ENCODE measurements at regions not wholly inside any gene's neighbourhood (a gene's known extent, or its start where the extent isn't known, plus 50 kb on each side); places are given as distances from the start of the nearest gene placed in this dataset.
A peak's percentile ranks its signal among the peaks of the same experiment; 100 is the strongest.

GRCh38 chr6:159473475-159474263, 219.4 kb downstream of the SOD2 start:
- DNase-seq: no peak

GRCh38 chr6:159470397-159470796, 222.6 kb downstream of the SOD2 start:
- no peak for DNase-seq

DNA sequence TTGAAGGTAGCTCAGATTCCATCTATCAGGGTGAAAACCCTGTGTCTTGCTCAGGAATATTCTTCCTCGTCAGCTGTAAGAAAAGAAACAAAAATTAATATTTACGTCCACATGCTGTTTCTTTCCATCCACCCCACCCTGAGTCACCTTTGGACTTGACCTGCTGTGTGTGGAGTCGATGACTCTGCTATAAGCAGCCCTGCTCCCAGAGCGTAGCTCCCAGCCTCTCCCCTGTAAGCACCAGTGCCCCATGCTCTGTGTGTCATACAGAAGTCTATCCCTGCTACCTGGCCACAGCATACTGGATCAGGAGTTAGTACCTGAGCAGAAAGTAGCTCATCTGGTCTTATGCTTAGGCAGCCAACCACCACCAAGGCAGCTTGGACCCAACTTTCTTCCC, 223.6 kb downstream of the SOD2 start:
- DNase-seq: no peak

DNA sequence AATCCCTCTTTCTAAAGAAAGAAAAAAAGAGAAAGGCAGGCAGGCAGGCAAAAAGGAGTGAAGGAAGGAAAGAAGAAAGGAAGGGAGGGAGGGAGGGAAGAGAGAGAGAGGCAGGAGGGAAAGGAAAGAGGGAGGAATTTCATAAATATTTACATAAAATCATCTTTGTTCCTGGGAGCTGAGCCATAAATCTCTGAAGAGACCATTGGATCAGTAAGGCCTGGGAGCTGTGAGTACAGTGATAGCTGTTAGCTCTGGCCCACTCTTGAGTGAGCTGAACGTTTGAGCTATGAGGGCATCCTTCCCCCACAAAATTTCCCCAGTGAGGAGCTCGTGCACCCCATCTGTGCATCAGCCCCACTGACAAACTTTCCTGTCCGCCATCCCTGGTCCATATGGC, 224.0 kb downstream of the SOD2 start:
- DNase-seq: no peak

DNA sequence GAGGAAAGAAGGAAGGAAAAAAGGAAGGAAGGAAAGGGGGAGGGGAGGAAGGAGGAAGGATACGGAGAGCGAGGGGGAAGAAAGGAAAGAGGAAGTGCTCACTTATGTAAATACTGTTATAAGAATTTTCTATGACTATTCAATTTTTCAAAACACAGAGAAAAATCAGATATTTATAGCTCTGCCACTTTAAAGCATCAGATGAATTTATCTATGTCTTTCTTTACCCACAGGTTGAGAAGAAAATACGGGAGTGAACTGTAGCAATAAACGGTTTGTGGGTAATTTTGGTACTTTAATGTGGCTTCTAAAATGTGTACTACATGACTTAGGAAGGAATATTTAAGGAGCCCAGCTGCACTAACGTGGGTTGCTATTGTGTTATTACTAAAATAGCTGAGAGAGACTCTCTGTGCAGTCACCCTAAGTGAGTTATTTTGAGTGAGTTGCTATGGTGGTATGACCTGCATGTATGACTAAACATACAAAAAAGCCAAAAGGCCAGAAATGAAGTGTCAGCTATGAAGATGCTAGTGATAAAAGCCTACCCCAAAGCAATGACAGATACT, 225.5 kb downstream of the SOD2 start:
- no peak for DNase-seq

DNA sequence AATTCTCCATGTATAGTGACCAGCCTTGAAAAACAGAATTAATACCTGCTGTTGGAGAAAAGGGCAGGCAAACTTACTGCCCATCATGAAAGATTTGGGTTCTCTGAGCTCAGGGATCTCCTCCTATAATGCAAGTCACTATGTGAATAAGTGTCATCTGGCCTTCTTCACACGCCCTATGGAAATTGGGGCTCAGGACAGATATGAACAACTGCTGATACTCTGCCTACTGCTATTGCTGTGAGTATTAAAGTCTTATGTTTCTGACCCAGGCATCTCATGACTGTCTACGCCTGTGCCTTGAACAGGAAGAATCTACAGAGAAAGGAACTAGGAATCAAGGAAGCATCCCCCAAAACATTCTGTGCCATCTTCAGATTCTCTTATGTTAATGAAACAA, 226.1 kb downstream of the SOD2 start:
- no peak for DNase-seq

DNA sequence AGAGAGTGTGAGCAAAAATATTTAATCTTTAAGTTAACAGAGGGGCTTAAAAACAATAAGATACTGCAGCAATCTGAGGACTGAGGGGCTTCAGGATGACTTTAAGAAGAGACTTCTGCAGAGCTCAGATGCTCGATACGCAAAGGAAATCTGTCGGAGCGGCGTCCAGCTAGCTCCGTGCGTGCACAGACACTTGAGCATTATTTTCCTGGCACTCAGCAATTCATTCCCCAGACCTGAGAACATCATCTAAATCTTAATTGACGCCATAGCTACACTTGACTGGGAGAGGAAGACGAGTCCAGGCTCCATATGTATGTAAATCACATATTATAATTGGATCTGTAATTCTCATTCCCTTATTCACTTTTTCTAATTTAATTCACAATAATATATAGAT, 228.2 kb downstream of the SOD2 start:
- DNase-seq: no peak

DNA sequence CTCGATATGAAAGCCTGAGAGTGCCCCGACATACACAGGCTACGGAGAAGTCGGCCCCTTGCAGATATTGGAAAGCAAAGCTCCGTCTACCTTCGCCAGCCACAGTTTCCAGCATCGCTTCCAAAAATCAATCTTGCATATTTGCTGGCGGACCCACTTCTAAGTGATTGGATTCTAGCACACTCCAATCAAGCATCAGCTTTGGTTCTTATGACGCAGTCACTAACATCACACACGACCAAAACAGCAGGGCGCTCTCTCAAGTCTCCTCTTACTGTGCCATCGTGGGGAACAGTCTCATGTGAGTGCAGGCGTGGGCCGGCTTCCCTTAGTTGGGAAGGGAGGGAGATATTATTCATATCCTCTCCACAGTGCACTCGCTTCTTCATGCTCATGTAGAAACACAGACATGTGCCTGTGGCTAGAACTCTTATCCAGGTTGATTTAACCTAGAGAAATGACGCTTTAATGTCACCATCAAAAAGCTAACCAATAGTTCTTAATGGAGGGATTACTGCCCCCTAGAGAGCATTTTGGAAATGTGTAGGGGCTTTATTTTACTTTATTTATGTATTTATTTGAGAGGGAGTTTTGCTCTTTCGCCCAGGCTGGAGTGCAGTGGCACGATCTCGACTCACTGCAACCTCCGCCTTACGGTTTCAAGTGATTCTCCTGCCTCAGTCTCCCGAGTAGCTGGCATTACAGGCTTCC, 229.8 kb downstream of the SOD2 start:
- DNase-seq: peak; percentile 62

DNA sequence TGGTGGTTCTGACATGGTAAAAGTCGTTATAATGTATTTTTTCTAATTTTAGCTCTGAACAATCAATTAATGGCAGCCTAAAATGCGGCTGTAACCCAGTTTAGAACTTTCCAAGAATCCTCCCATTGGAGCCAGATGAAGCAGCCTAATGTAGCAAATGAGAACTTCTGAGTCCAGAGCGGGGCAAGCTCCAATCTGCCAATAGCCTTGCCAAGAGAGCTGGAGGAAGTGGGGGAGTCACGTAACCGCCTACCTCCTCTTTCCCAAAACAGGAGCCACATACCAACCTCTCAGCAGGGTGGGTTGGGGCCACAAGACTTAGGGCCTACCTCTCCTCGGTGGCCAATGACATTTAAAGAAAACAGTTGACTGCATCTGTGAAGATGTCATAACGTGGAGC, 230.6 kb downstream of the SOD2 start:
- no peak for DNase-seq

DNA sequence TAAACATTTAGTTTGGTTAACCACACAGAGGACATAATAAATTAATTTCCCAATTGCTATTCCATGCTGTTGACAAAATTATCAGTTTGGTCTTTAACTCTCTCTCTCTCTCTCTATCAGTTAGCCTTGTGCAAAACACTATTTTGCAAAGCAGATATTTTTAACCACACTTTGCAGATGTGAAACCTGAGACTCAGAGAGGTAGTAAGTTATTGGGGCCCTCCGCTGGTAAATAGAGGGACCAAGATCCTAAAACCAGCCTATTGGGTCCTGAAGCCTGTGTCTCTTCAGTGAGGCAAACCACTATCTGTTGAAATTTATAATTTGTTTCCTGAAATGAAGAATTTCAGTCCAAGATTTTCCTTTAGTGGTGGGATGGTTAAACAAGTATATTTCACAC, 231.0 kb downstream of the SOD2 start:
- no peak for DNase-seq

- peak; percentile 23 for DNase-seq
Observed at GRCh38 chr6:159461266-159461665, 231.8 kb downstream of the SOD2 start.

DNA sequence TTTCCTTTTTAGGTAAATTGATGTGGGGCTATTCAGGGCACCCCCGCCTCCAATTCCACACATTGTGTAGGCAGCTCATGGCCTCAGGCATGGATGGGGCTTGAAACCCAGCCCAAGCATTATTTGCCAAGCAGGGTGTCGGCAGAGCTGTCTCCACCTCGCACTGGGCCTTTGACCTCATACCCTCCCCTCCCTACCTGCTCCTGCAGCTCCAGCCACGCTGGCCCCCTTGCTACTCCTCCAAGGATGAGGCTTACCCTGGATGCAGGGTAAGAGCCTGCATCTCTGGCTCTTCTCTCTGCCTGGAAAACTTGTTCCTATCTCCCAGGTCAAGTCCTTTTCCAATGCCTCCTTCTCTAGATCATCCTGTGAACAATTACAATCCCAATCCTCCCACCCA, 232.6 kb downstream of the SOD2 start:
- no peak for DNase-seq

- DNase-seq: no peak
Observed at GRCh38 chr6:159456349-159456748, 236.7 kb downstream of the SOD2 start.

DNA sequence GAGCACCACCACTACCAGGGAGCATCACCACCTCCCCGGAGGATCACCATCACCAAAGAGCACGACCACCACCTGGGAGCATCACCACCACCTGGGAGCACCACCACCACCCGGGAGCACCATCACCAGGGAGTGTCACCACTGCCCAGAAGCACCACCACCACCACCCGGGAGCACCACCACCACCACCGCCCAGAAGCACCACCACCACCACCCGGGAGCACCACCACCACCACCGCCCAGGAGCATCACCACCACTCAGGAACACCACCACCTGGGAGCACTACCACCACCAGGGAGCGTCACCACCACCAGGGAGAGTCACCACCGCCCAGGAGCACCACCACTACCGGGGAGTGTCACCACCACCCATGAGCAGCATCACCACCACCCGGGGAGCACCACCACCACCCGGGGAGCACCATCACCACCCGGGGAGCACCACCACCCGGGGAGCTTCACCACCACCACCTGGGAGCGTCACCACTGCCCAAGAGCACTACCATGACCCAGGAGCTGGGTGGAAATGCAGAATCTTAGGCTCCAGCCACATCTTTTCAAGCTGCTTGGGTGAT, 237.3 kb downstream of the SOD2 start:
- DNase-seq: no peak

DNA sequence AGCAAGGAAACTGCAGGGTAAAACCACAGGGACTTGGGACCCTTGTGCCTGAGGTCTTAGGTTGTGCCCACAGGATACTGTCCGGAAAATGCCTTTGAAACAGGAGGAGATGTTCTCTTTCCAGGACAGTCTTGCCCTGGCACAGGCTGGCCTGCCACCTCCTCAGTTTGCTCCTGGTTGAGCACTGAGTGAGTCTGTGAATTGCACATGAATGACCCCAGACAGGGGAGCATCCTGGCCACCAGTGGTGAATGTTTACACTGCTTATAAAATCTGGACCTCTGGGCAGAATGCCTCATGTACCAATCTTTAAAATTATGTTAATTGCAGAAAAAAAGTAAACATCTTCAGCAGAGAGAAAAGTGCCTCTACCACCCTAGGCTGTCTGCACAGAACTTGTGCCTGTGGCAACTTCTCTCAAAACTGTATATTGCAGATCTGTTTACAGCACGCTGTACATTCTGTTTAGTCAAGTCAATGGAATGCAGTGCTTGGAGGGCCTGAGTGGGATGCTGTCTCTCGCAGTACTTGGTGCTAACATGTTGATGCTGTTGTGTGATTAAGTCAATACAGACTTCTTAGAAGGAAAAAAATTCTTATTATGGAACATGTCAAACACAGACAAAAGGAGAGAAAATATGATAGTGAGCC, 242.1 kb downstream of the SOD2 start:
- DNase-seq: peak; percentile 35

- DNase-seq: no peak
Observed at GRCh38 chr6:159446340-159446739, 246.7 kb downstream of the SOD2 start.

DNA sequence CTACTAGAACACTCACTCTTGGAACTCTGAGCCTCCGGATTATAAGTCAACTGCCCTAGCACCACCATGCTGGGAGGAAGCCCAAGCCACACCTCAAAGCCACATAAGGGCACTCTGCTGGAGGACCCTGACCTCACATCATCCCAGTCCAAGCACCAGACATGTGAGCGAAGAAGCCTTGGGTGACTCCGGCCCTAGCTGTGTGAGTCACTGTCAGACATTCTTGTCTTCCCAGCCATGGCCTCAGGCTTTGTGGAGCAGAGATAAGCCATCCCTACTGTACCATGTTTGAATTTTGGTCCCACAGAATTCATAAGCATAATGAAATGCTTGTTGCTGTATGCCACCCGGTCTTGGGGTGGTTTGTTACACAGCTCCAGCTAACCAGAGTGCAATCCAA, 247.7 kb downstream of the SOD2 start:
- no peak for DNase-seq

DNA sequence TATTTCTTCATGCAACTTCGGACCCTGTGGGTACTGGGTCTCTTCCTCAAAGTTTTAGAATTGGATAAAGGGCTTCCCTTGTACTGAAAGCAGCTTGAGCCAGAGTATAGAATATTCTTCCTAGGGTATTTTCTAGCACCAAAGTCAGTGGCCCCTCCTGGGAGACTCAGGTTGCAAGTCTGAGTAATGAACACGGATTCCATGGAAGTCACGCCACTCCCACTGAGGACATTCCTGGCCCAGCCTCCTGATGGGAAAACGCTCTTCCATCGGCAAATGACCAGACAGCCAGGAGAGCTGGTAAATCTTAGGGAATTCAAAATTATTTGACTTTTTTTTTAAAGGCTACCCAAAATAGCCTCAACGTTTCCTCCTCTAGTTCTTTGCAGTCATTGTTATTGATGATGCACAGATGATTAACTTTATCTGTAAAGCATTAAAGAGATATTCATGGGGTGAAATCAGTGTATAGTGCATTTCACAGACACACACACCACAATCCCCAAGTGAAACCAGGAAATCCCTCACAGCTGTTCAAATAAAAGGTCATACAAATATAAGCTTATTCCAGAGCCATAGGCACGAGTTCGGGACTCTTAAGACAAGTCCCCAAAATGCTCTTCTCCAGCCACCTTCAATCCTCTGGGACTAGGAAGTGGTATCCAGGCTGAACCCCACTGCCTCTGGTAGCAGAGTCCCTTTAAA, 248.8 kb downstream of the SOD2 start:
- peak; percentile 19 for DNase-seq

GRCh38 chr6:159443417-159443920, 249.6 kb downstream of the SOD2 start:
- no peak for DNase-seq

GRCh38 chr6:159441704-159441981, 251.4 kb downstream of the SOD2 start:
- no peak for DNase-seq

DNA sequence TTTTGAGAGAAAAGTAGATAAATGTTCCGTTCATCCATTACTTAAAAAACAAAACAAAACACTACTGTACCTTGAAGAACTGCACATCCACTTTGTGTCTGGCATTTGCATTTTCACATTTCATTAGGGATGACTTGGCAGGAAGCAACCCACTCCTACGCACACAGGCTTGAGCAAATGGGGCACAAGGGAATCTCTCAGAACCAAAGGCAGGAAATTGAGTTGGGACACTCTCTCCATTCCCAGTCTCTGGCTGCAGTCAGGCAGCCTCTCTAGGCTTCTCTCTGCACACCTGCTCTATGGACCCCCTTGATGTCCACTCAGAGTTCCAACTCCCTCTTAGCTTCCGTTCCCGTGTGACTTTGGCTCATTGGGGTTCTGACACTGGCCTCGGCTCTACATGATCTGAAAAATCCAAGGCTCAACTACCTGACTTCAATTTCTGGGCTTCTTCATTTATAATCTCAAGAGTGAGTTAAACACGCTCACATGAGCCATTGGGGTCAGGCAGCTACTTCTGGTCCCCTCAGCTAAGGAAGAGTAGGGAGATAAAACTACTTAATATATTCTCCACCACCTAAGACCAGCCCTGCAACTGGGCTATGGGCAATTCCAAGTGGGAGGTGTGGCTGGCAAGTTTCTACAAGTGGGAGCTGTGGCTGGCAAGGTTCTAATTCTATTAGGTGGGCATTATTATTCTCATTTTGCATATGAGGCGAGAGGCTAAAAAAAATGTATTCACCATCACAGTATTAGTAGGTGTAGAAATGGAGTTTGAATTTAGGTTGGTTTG, 251.9 kb downstream of the SOD2 start:
- no peak for DNase-seq

- no peak for DNase-seq
Observed at GRCh38 chr6:159440349-159440748, 252.7 kb downstream of the SOD2 start.
